Kidney epithelial cell (primary cell): ENCODE measurements at regions not wholly inside any gene's neighbourhood (a gene's known extent, or its start where the extent isn't known, plus 50 kb on each side); places are given as distances from the start of the nearest gene placed in this dataset.

Experiments used
- DNase-seq: peaks from one replicate; pipeline ENCODE4 v3.0.0-alpha.2; 2010; ENCODE audit warnings: low read depth
- H3K27me3 ChIP-seq: 2 replicates; pipeline ENCODE4 v1.6.0; 2011; ENCODE audit warnings: low read length; ENCODE audit not compliant: control insufficient read depth, insufficient read depth
- H3K36me3 ChIP-seq: 2 replicates; pipeline ENCODE4 v1.5.1; 2011; ENCODE audit warnings: low read length; ENCODE audit not compliant: control insufficient read depth, insufficient read depth
- H3K4me3 ChIP-seq: 2 replicates; pipeline ENCODE4 v1.5.1; 2011; ENCODE audit warnings: low read depth, mild to moderate bottlenecking, control low read depth, low read length
- TF ChIP-seq, protein P1 (sequence below): IDR thresholded peaks from 2 replicates; pipeline ENCODE4 v1.5.1; 2011; ENCODE audit warnings: mild to moderate bottlenecking, moderate library complexity, low read length, control low read depth, inconsistent platforms; ENCODE audit not compliant: insufficient read depth, poor library complexity, severe bottlenecking

DNA sequence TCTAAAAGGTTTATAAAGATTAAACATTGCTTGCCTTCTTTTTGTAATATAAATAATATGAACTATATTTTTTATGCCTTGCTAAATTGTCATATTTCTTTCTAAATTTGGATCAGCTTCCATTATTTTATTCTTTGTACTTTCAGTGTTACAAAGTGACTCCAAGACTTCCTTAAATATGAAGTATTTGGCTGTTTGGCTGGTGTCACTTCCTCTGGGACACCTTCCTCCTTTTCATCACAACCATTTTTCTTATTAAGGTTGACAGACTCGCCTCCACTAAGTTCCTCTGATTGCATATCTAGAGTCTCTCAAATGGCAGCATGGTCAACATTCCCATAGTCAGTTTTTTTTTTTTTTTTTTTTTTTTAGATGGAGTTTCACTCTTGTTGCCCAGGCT is 73.8 kb upstream of the SLC1A1 start:
- H3K4me3 ChIP-seq = no peak overlapping the region
- no peaks in the 10 kb centered on the region for H3K36me3 ChIP-seq
- TF ChIP-seq, protein P1, sequence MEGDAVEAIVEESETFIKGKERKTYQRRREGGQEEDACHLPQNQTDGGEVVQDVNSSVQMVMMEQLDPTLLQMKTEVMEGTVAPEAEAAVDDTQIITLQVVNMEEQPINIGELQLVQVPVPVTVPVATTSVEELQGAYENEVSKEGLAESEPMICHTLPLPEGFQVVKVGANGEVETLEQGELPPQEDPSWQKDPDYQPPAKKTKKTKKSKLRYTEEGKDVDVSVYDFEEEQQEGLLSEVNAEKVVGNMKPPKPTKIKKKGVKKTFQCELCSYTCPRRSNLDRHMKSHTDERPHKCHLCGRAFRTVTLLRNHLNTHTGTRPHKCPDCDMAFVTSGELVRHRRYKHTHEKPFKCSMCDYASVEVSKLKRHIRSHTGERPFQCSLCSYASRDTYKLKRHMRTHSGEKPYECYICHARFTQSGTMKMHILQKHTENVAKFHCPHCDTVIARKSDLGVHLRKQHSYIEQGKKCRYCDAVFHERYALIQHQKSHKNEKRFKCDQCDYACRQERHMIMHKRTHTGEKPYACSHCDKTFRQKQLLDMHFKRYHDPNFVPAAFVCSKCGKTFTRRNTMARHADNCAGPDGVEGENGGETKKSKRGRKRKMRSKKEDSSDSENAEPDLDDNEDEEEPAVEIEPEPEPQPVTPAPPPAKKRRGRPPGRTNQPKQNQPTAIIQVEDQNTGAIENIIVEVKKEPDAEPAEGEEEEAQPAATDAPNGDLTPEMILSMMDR = no peak
- DNase-seq = no peak
- no peaks in the 10 kb centered on the region for H3K27me3 ChIP-seq

DNA sequence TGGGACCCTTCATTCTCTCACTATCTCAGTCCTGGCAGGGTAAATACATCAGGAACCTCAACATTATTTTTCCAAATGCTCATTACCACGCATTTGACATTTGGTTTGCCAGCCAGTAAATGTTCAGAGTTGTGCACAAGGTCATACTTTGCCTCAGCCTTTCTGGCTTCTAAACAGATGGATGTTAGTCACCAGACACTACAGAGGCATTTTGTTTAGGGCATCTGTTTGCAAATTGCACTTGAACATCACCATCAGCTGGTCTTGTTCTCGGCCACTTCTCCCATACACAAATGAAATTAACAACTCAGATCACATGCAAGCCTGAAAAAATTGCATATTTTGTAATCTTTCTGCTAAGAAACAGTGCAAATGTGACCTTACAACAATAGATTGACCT is 75.0 kb upstream of the SLC1A1 start:
- Histone ChIP-seq H3K27me3 (no peaks in the 10 kb centered on the region), H3K4me3 (no peak overlapping the region), H3K36me3 (no peaks in the 10 kb centered on the region)
- TF ChIP-seq, protein P1 = no peak
- no peak for DNase-seq

GRCh38 chr9:4413856-4414255 is 76.4 kb upstream of the SLC1A1 start:
- Histone ChIP-seq H3K36me3 (no peaks in the 10 kb centered on the region), H3K27me3 (no peaks in the 10 kb centered on the region), H3K4me3 (no peak overlapping the region)
- TF ChIP-seq, protein P1 = no peak
- no peak for DNase-seq

GRCh38 chr9:4404156-4404555 is 86.1 kb upstream of the SLC1A1 start:
- TF ChIP-seq, protein P1 = no peak
- Histone ChIP-seq H3K27me3 (no peaks in the 10 kb centered on the region), H3K36me3 (no peaks in the 10 kb centered on the region), H3K4me3 (no peak overlapping the region)
- no peak for DNase-seq

DNA sequence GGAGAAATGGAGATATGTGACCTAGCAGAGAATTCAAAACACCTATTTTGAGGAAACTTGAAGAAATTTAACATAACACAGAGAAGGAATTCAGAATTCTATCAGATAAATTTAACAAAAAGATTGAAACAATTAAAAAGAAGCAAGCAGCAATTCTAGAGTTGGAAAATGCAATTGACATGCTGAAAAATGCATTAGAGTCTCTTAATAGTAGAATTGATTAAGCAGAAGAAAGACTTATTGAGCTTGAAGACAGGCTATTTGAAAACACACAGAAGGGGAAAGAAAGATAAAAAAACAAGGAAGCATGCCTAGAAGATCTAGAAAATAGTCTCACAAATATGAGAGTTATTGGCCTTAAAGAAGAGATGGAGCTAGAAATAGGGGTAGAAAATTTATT is 87.8 kb upstream of the SLC1A1 start:
- DNase-seq = no peak
- Histone ChIP-seq H3K36me3 (no peaks in the 10 kb centered on the region), H3K4me3 (no peak overlapping the region), H3K27me3 (no peaks in the 10 kb centered on the region)
- TF ChIP-seq, protein P1 = no peak

DNA sequence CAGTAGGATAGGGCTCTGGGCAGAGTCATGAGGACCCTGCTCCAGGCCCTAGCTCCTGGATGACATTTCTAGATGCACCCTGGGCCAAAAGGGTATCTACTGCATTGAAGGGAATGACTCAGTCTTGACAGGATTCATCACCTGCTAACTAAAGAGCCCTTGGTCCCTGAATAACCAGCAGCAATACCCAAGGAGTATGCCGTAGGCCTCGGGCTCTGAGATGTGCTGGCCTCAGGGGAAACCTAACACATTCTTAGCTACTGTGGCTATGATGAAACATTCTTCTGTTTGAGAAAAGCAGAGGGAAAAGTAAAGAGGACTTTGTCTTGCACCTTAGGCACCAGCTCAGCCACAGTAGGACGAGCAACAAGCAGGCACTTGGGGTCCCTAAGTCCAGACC is 89.5 kb upstream of the SLC1A1 start:
- TF ChIP-seq, protein P1 = no peak
- no peaks in the 10 kb centered on the region for H3K36me3 ChIP-seq
- H3K27me3 ChIP-seq = no peaks in the 10 kb centered on the region
- no peak for DNase-seq
- H3K4me3 ChIP-seq = no peak overlapping the region
